ENCODE measurements at regions not wholly inside any gene's neighbourhood (a gene's known extent, or its start where the extent isn't known, plus 50 kb on each side); places are given as distances from the start of the nearest gene placed in this dataset.

GRCh38 chr15:62231856-62232255 is 66.8 kb upstream of the C2CD4B start:
- peaks cover 0 to 13% (median 0%) of the 10 kb centered on the region in 7 donors for H3K27me3 ChIP-seq (replicated peaks in 1 of 7)
- no peak for DNase-seq
- H3K4me1 ChIP-seq = no peaks in the 10 kb centered on the region
- H3K36me3 ChIP-seq = no peaks in the 10 kb centered on the region
- no peak overlapping the region for H3K4me3 ChIP-seq
- H3K9me3 ChIP-seq = peaks cover 0 to 7% (median 0%) of the 10 kb centered on the region in 8 donors
- H3K27ac ChIP-seq = no peak overlapping the region
- 54 to 81% (median 66%) methylated on average over 3 of the region's 3 CpGs for WGBS, 5 donors
- TF ChIP-seq POLR2A (IDR thresholded peaks at IDR 0.05) = no peak
- intact Hi-C loops (cut with DNase I; ENCODE audit: low total_unique reads) = no loop called here

- intact Hi-C loops (cut with DNase I; ENCODE audit: low total_unique reads) = no loop called here
- 90 to 94% (median 92%) methylated on average over 5 of the region's 5 CpGs for WGBS, 5 donors
Measured at GRCh38 chr15:62240121-62241096, 75.3 kb upstream of the C2CD4B start.

GRCh38 chr15:62241135-62241770 is 76.2 kb upstream of the C2CD4B start:
- H3K4me1 ChIP-seq = no peaks in the 10 kb centered on the region
- no peaks in the 10 kb centered on the region for H3K27me3 ChIP-seq (replicated peaks in 1 of 7)
- peaks cover 0 to 14% (median 6%) of the 10 kb centered on the region in 8 donors for H3K9me3 ChIP-seq
- TF ChIP-seq CTCF (IDR thresholded peaks at IDR 0.05 in 8 of 11, conservative IDR thresholded peaks at IDR 0.05 in 3 of 11) (peak in 3 of 11 experiments; percentile 15 to 33 (median 29)), POLR2A (IDR thresholded peaks at IDR 0.05) (no peak)
- WGBS, 5 donors = 44 to 80% (median 71%) methylated on average over 1 to 5 of the region's 5 CpGs
- intact Hi-C loops (cut with DNase I; ENCODE audit: low total_unique reads) = no loop called here
- no peak overlapping the region for H3K4me3 ChIP-seq
- no peak for DNase-seq
- H3K36me3 ChIP-seq = no peaks in the 10 kb centered on the region
- no peak overlapping the region for H3K27ac ChIP-seq

More at GRCh38 chr15:62240121-62241096, 75.3 kb upstream of the C2CD4B start:
- no peak for TF ChIP-seq POLR2A (IDR thresholded peaks at IDR 0.05)
- TF ChIP-seq POLR2AphosphoS5 (IDR thresholded peaks at IDR 0.05) = no peak
- no peak for TF ChIP-seq CTCF (IDR thresholded peaks at IDR 0.05 in 8 of 11, conservative IDR thresholded peaks at IDR 0.05 in 3 of 11)
- peaks cover 0 to 14% (median 6%) of the 10 kb centered on the region in 8 donors for H3K9me3 ChIP-seq
- no peak overlapping the region for H3K4me3 ChIP-seq
- no peaks in the 10 kb centered on the region for H3K4me1 ChIP-seq
- no peaks in the 10 kb centered on the region for H3K27me3 ChIP-seq (replicated peaks in 1 of 7)
- no peaks in the 10 kb centered on the region for H3K36me3 ChIP-seq
- no peak for DNase-seq
- H3K27ac ChIP-seq = no peak overlapping the region

GRCh38 chr15:62242999-62243398 is 77.9 kb upstream of the C2CD4B start:
- Histone ChIP-seq H3K27me3 (replicated peaks in 1 of 7) (no peaks in the 10 kb centered on the region), H3K36me3 (no peaks in the 10 kb centered on the region), H3K4me3 (no peak overlapping the region), H3K4me1 (no peaks in the 10 kb centered on the region), H3K9me3 (peaks cover 0 to 10% (median 3%) of the 10 kb centered on the region in 8 donors), H3K27ac (no peak overlapping the region)
- WGBS, 5 donors = 66 to 89% (median 83%) methylated on average over 6 to 7 of the region's 7 CpGs
- DNase-seq = no peak
- intact Hi-C loops (cut with DNase I; ENCODE audit: low total_unique reads) = no loop called here
- TF ChIP-seq POLR2AphosphoS5 (IDR thresholded peaks at IDR 0.05) = no peak
- no peak for TF ChIP-seq POLR2A (IDR thresholded peaks at IDR 0.05)
- TF ChIP-seq CTCF (IDR thresholded peaks at IDR 0.05 in 8 of 11, conservative IDR thresholded peaks at IDR 0.05 in 3 of 11) = no peak
